GM12878 (cell line): ENCODE measurements at regions not wholly inside any gene's neighbourhood (a gene's known extent, or its start where the extent isn't known, plus 50 kb on each side); places are given as distances from the start of the nearest gene placed in this dataset.

ENCODE experiments used
- POU2F2 ChIP-seq: IDR thresholded peaks from 3 replicates; pipeline ENCODE4 v1.6.1; 2011; ENCODE audit warnings: low read depth, mild to moderate bottlenecking, low read length, borderline replicate concordance
- SMAD1 ChIP-seq: fragments of 450-650 bp; IDR thresholded peaks from 2 replicates; pipeline ENCODE4 v1.6.1; 2018; ENCODE audit warnings: mild to moderate bottlenecking, low read depth; ENCODE audit not compliant: partially characterized antibody
- SREBF2 ChIP-seq: IDR thresholded peaks from 2 replicates; pipeline ENCODE4 v1.6.1; 2012; ENCODE audit warnings: mild to moderate bottlenecking, low read length
- SUZ12 ChIP-seq: fragments of 200-600 bp; sonication (generic); IDR thresholded peaks from one replicate; pipeline ENCODE4 v1.6.1; 2018; ENCODE audit warnings: antibody characterized with exemption, mild to moderate bottlenecking; ENCODE audit not compliant: unreplicated experiment
- ZSCAN29 ChIP-seq: fragments of 450-650 bp; IDR thresholded peaks from 2 replicates; pipeline ENCODE4 v1.6.1; 2017; ENCODE audit warnings: mild to moderate bottlenecking, moderate library complexity
- TF ChIP-seq, protein P1 (sequence below): IDR thresholded peaks from 2 replicates; pipeline ENCODE4 v1.6.1; 2011; ENCODE audit warnings: borderline replicate concordance, low read depth, mild to moderate bottlenecking, moderate library complexity, mixed read lengths, low read length; ENCODE audit not compliant: insufficient read depth; ENCODE audit errors: extremely low read length
- TF ChIP-seq, protein P2 (sequence below), 3 experiments: IDR thresholded peaks in 2 of 3; conservative IDR thresholded peaks in 1 of 3; 2 replicates each; pipeline ENCODE4 v1.5.1; 2011; ENCODE audit warnings: low read depth in 3 of 3, low read length in 3 of 3, mild to moderate bottlenecking in 3 of 3, control low read depth in 2 of 3, moderate library complexity in 2 of 3, inconsistent platforms in 1 of 3, mixed read lengths in 1 of 3; ENCODE audit not compliant: control insufficient read depth in 2 of 3, insufficient read depth in 1 of 3; ENCODE audit errors: extremely low read depth in 1 of 3
- TF ChIP-seq, protein P3 (sequence below): fragments of 150-350 bp; IDR thresholded peaks from 2 replicates; pipeline ENCODE4 v1.6.1; 2014; ENCODE audit warnings: mild to moderate bottlenecking, low read depth, low read length
- TF ChIP-seq, protein P4 (sequence below): fragments of 450-650 bp; IDR thresholded peaks from 2 replicates; pipeline ENCODE4 v1.6.1; 2016; ENCODE audit warnings: mild to moderate bottlenecking, moderate library complexity, borderline replicate concordance
- TF ChIP-seq, protein P5 (sequence below): IDR thresholded peaks from 2 replicates; pipeline ENCODE4 v1.6.1; 2012; ENCODE audit warnings: low read length, inconsistent platforms
- TF ChIP-seq, protein P6 (sequence below): IDR thresholded peaks from 2 replicates; pipeline ENCODE4 v1.6.1; 2012; ENCODE audit warnings: low read depth, low read length, improper control_type of control experiment

GRCh38 chr6:169046483-169047192 is 207.0 kb downstream of the THBS2 start (continued):
- TF ChIP-seq, protein P1, sequence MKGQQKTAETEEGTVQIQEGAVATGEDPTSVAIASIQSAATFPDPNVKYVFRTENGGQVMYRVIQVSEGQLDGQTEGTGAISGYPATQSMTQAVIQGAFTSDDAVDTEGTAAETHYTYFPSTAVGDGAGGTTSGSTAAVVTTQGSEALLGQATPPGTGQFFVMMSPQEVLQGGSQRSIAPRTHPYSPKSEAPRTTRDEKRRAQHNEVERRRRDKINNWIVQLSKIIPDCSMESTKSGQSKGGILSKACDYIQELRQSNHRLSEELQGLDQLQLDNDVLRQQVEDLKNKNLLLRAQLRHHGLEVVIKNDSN: no peak
- TF ChIP-seq, protein P2, sequence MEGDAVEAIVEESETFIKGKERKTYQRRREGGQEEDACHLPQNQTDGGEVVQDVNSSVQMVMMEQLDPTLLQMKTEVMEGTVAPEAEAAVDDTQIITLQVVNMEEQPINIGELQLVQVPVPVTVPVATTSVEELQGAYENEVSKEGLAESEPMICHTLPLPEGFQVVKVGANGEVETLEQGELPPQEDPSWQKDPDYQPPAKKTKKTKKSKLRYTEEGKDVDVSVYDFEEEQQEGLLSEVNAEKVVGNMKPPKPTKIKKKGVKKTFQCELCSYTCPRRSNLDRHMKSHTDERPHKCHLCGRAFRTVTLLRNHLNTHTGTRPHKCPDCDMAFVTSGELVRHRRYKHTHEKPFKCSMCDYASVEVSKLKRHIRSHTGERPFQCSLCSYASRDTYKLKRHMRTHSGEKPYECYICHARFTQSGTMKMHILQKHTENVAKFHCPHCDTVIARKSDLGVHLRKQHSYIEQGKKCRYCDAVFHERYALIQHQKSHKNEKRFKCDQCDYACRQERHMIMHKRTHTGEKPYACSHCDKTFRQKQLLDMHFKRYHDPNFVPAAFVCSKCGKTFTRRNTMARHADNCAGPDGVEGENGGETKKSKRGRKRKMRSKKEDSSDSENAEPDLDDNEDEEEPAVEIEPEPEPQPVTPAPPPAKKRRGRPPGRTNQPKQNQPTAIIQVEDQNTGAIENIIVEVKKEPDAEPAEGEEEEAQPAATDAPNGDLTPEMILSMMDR (IDR thresholded peaks at IDR 0.05 in 2 of 3, conservative IDR thresholded peaks at IDR 0.05 in 1 of 3; ENCODE audit: control insufficient read depth in 2 of 3, extremely low read depth in 1 of 3, insufficient read depth in 1 of 3, low read depth in 3 of 3, low read length in 3 of 3): no peak
- TF ChIP-seq SMAD1 (no peak), POU2F2 (no peak), SREBF2 (no peak), SUZ12 (no peak), ZSCAN29 (no peak)
- TF ChIP-seq, protein P3, sequence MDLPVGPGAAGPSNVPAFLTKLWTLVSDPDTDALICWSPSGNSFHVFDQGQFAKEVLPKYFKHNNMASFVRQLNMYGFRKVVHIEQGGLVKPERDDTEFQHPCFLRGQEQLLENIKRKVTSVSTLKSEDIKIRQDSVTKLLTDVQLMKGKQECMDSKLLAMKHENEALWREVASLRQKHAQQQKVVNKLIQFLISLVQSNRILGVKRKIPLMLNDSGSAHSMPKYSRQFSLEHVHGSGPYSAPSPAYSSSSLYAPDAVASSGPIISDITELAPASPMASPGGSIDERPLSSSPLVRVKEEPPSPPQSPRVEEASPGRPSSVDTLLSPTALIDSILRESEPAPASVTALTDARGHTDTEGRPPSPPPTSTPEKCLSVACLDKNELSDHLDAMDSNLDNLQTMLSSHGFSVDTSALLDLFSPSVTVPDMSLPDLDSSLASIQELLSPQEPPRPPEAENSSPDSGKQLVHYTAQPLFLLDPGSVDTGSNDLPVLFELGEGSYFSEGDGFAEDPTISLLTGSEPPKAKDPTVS: no peak
- TF ChIP-seq, protein P4, sequence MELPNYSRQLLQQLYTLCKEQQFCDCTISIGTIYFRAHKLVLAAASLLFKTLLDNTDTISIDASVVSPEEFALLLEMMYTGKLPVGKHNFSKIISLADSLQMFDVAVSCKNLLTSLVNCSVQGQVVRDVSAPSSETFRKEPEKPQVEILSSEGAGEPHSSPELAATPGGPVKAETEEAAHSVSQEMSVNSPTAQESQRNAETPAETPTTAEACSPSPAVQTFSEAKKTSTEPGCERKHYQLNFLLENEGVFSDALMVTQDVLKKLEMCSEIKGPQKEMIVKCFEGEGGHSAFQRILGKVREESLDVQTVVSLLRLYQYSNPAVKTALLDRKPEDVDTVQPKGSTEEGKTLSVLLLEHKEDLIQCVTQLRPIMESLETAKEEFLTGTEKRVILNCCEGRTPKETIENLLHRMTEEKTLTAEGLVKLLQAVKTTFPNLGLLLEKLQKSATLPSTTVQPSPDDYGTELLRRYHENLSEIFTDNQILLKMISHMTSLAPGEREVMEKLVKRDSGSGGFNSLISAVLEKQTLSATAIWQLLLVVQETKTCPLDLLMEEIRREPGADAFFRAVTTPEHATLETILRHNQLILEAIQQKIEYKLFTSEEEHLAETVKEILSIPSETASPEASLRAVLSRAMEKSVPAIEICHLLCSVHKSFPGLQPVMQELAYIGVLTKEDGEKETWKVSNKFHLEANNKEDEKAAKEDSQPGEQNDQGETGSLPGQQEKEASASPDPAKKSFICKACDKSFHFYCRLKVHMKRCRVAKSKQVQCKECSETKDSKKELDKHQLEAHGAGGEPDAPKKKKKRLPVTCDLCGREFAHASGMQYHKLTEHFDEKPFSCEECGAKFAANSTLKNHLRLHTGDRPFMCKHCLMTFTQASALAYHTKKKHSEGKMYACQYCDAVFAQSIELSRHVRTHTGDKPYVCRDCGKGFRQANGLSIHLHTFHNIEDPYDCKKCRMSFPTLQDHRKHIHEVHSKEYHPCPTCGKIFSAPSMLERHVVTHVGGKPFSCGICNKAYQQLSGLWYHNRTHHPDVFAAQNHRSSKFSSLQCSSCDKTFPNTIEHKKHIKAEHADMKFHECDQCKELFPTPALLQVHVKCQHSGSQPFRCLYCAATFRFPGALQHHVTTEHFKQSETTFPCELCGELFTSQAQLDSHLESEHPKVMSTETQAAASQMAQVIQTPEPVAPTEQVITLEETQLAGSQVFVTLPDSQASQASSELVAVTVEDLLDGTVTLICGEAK: no peak
- TF ChIP-seq, protein P5, sequence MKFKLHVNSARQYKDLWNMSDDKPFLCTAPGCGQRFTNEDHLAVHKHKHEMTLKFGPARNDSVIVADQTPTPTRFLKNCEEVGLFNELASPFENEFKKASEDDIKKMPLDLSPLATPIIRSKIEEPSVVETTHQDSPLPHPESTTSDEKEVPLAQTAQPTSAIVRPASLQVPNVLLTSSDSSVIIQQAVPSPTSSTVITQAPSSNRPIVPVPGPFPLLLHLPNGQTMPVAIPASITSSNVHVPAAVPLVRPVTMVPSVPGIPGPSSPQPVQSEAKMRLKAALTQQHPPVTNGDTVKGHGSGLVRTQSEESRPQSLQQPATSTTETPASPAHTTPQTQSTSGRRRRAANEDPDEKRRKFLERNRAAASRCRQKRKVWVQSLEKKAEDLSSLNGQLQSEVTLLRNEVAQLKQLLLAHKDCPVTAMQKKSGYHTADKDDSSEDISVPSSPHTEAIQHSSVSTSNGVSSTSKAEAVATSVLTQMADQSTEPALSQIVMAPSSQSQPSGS: no peak
- TF ChIP-seq, protein P6, sequence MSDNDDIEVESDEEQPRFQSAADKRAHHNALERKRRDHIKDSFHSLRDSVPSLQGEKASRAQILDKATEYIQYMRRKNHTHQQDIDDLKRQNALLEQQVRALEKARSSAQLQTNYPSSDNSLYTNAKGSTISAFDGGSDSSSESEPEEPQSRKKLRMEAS: no peak
